ENCODE measurements at regions not wholly inside any gene's neighbourhood (a gene's known extent, or its start where the extent isn't known, plus 50 kb on each side); places are given as distances from the start of the nearest gene placed in this dataset.

GRCh38 chr1:166233750-166234366 is 67.1 kb upstream of the FAM78B start:
- ATAC-seq, result no peak
- 0% methylated on average over 1 of the region's 6 CpGs for WGBS (ENCODE audit: low lambda C conversion rate)

More at GRCh38 chr1:166233750-166234366, 67.1 kb upstream of the FAM78B start:
- BruUV-seq (replicated peaks), result no TSS peak
- H2AFZ ChIP-seq (ENCODE audit: low read length), result no peak overlapping the region
- no peaks in the 10 kb centered on the region for H4K20me1 ChIP-seq (ENCODE audit: insufficient read depth, low read length)
- no peaks in the 10 kb centered on the region for H3K36me3 ChIP-seq (replicated peaks in 1 of 2; ENCODE audit: control insufficient read depth in 1 of 2, insufficient read depth in 2 of 2, low read length in 2 of 2)
- no peaks in the 10 kb centered on the region for H3K4me1 ChIP-seq (ENCODE audit: insufficient read depth, low read length)
- FAIRE-seq, result no peak
- no peaks in the 10 kb centered on the region for H3K9me3 ChIP-seq (ENCODE audit: low read length)
- no peak overlapping the region for H3K27ac ChIP-seq (ENCODE audit: extremely low read length, insufficient read depth, low read length)
- POLR2A ChIA-PET, result no interaction called here
- intact Hi-C loops (cut with micrococcal nuclease; ENCODE audit: unreplicated experiment), result no loop called here
- H3K4me3 ChIP-seq (replicated peaks in 1 of 3; ENCODE audit: insufficient read depth in 1 of 3, low read depth in 2 of 3, low read length in 3 of 3), result no peak overlapping the region
- no peaks in the 10 kb centered on the region for H3K79me2 ChIP-seq (ENCODE audit: insufficient read depth, low read length)
- H3K9ac ChIP-seq (ENCODE audit: insufficient read depth, low read depth, low read length), result no peak overlapping the region
- no peak overlapping the region for H3K4me2 ChIP-seq (ENCODE audit: low read depth, low read length)
- no peak for DNase-seq (ENCODE audit: low spot score)
- in situ Hi-C loops (cut with HindIII; ENCODE audit: extremely low pct_ligation_motif_present, low pct_unique_long_range_greater_than_20kb), result no loop called here
- TF ChIP-seq ZNF33B (CRISPR knock-in tag; IDR thresholded peaks at IDR 0.05) (no peak), NFAT5 (CRISPR knock-in tag; IDR thresholded peaks at IDR 0.05) (no peak), CTCF (CRISPR knock-in tag; IDR thresholded peaks at IDR 0.05) (no peak)
- CTCF ChIA-PET (ENCODE audit: low intra/inter-chr PET ratio, low total read pairs), result no interaction called here
- H3K27me3 ChIP-seq (ENCODE audit: control insufficient read depth in 1 of 2, insufficient read depth in 2 of 2, low read length in 2 of 2), result no peaks in the 10 kb centered on the region

All from HepG2 (cell line).